SK-N-DZ (cell line): ENCODE measurements at regions not wholly inside any gene's neighbourhood (a gene's known extent, or its start where the extent isn't known, plus 50 kb on each side); places are given as distances from the start of the nearest gene placed in this dataset.
"Not testable (repeated sequence)": the region's sequence is repeated elsewhere in the genome, so short reads cannot be mapped to it uniquely, and the experiment has no call there.

Source experiments
- DNase-seq: peaks from one replicate; pipeline ENCODE4 v3.0.0-alpha.2; 2015; ENCODE audit warnings: low spot score

DNA sequence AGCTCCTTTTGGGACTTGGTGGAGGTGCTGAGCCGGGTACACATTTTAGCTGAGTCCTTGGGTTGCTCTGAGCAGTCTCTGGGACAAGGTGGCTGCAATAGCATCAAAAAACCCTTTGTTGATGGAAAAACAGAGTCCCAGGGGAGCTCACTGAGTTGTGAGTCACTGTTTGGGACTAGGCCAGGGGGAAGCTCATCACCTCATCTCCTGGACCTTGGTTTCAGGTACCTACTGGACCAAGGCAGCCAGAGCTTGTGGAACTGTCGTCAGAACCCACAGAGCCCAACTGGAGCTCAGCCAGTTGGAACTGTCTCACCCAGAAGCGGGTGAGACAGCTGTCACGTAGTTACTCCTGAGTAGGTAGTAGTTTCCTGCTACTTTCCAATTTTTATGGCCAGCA, 146.7 kb downstream of the HLX start:
- no peak for DNase-seq

DNA sequence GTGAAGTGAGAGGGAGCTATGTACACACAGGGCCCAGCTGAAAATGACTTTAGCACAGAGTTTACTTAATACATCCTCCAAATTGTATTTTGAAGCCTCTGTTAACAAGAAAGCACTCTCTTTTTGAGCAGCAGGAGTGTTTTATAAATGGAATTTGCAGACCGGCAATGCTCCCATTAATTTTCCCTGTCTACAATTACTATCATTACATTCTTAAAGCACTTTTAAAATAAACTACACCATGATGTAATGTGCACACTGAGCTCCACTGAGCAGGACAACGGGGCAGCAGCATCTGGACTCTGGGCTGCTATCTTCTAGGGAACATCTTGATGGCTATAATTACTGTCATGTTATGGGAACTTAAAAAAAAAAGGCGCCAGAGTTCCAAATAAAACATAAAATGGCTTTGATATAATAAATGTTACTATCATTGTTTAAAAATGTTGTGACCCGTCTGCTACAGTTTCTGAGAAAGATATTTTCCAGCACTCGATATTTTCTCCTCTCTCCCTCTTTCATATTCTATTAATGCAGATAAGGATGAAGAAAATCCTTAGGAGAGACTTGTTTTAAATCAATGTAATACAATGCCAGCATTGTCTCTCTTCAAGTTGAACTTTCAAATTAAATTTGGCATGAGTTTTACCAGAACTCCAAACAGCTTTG, 150.9 kb downstream of the HLX start:
- peak; percentile 71 for DNase-seq

DNA sequence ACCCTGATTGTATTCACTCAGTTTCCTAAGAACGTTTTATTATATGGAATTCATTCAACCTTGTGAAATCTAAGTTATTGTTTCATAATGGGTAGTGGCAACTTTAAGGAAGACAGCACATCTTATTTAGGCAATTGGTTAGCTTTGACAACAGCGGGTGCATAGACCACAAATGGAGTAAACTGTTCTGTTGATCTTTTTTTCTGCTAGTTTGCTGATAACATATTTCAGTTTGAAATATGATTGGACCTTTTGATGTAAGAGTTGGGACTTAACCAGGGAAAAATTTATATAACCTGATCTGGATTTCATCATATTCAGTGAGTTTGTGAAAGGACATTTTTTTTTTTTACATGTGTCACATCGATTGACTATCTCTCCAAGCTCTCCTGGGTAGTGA, 151.7 kb downstream of the HLX start:
- peak; percentile 49 for DNase-seq

DNA sequence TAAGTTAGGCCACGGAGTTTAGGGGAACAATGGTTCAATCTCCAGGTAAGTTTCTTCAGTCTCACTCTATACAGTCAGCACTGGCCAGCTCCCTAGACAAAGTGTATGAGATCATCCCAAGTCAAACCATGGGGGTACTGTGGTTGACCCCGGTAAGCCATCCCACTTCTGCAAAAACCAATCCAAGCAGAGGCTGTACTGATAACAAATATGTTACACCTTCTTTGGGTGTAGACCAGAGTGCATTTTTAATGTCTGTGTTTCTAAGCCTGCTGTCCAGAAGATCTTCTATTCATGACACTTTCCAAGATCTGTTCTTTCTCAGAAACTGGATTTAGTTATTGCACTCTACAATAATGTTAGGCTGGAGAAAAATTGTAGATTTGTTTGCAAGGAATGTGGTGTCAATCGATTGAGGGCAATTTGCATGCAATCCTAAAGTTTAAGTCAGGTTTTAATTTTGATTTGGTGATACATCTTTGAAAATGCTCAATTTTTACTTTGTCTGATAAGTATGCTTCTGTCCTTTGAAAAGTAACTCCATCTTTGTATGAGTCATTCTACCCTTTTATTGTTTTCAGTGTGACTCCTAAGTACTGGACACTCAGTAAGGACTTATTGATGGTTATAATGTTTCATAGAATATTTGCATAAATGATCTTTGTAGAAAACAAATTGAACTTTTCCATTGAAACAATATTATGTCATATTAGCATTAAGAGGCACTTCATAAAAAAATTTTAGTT, 152.4 kb downstream of the HLX start:
- peak; percentile 60 for DNase-seq

DNA sequence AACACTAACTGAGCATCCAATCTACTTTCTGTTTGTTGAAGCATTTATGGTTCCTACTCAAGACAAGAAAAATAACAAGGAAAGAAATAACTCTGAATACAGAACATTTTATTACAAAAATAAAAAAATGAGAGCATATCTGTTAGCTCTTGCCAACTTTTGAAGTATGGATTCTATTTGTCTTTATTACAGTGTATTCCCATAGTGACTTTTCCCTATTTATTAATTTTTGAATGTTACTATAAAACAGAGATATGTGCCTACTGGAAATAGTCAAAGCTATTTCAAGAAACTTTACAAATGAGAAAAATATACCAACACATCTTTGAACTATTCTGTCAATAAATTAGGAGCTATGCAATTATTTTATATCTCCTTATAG, 153.0 kb downstream of the HLX start:
- no peak for DNase-seq

DNA sequence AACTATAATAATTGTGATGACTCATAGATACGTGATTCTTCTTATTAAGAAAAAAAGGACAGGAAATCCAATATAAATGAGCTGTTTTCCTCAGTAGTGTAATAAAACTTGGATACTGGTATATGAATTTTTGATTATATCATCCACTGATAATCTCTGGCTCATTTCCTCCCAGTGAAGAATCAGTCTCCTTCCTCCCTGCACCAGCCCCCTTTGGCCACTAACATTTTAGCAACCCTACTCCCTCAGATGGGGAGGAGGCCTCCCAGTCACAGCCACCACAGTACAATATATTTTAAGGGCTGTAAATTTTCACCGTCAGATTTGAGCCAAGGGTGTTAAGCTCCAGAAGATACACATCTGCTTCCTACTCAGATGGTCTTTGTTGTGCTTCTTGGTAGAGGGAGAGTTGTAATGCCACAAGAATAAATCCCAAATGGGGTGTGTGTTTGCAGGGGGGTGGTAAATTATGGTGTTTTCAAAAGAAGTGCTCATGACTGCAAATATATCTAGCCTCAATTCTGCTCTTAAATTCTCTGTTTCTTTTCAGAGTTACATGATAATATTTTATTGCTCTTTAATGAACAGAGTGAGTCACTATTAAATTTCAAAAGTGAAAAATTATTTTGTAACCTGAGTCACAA, 153.5 kb downstream of the HLX start:
- no peak for DNase-seq

DNA sequence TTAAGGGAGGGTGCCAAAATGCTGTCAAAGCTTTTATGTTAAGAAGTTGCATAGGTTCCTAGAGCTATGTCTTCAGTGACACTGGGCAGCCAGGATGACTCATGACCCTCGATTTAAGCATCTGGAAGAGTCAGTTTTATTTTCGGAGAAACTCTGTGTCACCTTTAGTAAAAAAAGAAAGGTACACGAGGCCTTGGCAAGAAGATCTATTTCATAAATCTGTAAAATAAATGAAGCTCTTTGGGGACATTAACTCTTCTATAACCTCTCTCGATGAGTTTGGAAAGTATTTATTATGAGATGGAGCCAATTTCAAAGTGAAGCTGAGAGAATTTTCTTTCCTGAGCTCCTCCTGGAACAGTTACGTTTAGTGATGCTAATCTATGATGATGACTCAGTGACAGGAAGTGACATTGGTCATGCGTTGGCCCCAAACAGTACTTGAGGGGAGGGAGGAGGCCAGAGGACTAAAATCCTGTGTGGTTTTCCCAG, 156.5 kb downstream of the HLX start:
- no peak for DNase-seq

DNA sequence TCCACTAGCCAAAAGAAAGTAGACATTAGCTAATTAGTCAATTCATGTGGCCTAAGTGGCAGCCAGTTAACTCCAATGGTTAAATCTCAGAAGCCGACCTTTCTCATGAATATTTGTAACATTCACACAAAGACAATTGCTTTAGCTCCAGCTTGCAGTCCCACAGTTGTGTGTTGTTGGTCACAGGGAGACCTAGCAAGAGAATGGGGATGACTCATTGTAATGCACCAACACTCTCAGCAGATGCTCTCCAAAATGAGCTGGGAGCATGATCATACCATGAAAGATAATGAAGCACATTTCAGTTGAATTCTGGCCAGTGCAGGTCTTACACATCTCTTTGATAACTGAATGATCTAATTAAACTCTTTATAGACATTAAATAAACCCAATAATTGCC, 160.4 kb downstream of the HLX start:
- no peak for DNase-seq

DNA sequence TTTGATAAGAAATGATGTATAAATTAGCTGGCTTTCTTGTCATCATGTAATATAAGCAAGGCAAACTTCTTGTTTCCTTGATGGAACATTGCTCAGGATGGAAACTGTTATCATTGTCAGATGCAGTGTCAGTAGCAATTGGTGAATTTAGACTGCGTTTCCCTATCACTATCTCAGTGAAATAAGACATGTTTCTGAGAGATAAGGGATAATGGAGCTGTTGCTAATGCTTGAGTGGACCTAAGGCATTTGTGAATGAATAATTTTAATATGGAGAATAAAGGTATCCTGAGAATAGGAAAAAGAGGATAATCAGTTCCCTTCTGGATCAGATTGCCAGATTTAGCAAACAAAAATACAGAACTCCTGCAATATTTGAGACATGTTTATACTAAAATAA, 160.9 kb downstream of the HLX start:
- no peak for DNase-seq

DNA sequence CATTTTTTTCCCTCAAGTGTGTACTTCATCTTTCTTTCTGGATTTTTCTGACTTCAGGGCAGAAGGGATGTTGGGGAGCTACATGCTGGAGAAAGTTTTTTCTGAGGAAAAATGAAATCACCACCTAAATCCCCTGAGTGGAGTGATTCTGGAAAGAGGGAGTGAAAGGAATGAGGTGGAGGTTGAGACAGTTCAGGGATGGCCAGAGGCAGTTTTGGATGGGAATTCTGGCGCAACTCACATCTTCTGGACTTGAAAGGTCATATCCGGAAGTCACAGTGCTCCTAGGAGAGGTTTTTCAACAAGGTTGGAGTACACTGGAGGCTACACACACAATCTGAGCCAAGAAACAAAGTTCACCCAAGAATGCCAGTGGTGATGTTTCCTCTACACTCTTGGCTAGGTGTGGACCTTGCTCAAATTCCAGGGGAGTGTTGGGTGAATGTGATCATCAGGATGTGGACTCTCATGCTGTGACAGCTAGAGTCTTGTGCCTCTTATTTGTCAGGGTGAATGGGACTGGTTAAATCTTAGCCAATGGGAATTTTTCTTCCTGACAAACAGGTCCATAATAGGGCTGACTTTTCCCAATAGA, 161.5 kb downstream of the HLX start:
- no peak for DNase-seq

DNA sequence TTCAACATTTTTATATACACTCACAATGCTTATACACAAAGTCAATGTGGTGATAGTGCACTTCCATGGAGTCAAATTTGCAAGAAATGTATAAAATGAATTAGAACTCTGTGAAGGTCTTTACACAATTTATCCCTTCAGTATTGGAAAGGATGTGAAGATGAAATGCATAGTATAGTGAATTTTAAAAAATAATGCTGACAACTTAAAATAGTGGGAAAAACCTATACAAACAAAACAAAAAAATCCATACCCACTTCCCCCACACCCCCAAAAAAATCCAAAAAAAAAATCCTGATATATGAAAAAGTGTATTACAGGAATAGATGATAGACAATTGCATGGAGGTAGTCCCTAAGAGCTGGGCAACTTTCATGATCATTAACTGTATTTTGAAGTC, 165.3 kb downstream of the HLX start:
- DNase-seq: no peak

DNA sequence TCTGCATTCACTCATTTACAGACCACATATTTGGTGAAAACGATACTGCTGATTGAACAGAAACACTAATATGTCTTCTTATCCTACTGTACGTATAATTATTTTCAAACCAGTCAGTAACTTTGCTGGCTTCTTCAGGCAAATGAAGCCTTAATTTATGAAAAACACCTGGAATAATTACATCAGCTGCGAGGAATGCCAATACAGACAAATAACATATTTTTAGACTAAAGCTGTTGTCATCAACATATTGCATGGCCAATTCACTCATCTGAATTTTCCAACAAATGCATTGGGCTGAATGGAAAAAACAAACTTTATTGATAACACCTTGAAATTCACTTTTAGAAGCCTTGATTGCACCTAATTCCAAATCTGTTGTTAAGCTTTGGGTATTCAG, 165.9 kb downstream of the HLX start:
- no peak for DNase-seq

DNA sequence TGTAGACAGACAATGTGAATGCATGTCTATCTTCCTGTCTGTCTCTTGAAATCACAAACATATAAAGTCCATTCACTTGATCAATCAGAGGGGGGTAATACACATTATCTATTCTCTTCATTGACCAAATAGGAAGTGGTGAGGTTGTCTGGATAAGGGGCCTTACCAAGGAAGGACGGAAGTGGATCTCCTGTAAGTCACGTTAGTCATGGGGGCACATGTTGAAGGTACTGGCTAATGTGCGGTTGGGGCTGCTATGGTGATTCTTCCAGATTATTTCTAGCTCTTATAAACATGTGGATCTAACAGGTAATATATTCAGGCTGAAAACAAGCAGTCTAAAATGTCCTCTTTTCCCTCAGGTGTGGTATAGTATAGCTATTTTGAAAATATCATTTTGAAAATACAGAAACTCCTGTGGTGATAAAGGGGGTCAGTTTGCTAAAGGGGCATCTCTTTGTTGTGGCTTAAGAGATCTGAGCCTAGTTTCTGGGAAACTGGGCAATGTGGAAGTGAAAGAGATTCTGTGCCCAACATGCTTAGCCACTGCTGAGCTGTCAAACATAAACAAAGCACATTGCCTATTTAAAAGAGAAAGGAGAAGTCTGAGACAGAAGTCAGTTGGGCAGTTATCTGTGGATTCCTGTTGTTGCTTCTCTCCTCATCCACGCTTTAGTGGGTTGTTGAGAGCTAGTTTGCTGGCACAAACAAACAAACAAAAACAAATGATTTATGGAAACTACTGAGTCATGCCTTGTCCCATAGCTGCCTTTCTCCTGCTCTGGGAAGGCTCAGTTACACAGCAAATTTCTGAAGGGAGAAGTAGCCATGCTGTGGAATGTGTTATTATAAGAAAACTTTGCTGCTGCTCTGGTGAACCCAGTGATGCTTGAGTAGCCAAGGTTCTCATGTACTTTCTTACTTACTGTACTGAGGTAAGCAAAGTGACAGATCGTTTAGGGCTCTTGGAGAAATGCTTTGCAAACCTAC, 166.9 kb downstream of the HLX start:
- DNase-seq: no peak

DNA sequence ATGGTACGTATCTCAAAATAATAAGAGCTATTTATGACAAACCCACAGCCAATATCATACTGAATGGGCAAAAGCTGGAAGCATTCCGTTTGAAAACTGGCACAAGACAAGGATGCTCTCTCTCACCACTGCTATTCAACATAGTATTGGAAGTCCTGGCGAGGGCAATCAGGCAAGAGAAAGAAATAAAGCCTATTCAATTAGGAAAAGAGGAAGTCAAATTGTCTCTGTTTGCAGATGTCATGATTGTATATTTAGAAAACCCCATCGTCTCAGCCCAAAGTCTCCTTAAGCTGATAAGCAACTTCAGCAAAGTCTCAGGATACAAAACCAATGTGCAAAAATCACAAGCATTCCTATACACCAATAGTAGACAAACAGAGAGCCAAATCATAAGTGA, 172.1 kb downstream of the HLX start:
- not testable (repeated sequence) for DNase-seq

DNA sequence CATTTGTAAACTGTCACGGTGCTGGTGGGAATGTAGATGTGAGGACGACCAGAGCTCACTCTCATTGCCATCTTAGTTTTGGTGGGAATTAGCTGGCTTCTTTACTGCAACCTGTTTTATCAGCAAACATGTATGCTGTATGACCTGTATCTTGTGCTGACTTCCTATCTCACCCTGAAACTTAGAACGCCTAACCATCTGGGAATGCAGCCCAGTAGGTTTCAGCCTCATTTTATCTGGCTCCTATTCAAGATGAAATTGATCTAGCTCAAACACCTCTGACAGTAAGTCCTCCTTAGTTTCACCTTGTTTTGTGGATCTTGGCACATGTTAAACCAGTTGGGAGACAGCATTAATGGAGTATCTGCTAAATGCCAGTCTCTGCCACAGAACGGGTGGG, 174.6 kb downstream of the HLX start:
- DNase-seq: no peak

DNA sequence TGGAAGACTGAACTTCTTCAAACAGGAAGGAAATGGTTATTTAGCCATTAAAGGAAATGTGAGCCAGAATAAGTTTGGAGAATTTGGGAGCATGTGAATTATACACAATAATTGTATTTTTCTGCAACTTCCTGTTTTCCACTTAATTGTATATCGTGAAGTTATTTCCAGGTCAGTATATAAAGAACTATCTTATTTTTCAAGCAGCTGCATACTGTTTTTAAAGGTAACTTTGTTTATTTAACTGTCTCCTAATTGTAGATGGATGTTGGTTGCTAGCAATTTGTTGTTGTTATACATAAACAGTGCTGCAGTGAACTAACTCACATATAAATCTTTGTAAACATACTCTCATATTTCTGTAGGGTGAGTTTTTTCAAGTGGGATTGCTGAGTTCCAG, 180.3 kb downstream of the HLX start:
- DNase-seq: no peak

DNA sequence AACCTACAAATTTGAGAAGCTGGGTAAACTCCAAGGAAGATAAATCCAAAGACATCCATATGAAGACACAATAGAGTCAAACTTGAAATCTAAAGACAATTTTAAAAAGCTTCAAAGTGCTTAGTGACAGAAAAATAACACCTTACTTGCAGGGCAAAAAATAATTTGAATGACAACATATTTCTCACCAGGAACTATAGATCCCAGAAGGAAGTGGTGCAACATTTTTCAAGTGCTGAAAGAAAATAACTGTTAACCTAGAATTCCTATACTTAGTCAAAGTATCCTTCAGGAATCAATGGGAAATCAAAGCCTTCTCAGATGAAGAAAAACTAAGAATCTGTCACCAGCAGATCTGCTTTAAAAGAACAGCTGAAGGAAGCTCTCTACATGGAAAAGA, 184.4 kb downstream of the HLX start:
- DNase-seq: no peak

DNA sequence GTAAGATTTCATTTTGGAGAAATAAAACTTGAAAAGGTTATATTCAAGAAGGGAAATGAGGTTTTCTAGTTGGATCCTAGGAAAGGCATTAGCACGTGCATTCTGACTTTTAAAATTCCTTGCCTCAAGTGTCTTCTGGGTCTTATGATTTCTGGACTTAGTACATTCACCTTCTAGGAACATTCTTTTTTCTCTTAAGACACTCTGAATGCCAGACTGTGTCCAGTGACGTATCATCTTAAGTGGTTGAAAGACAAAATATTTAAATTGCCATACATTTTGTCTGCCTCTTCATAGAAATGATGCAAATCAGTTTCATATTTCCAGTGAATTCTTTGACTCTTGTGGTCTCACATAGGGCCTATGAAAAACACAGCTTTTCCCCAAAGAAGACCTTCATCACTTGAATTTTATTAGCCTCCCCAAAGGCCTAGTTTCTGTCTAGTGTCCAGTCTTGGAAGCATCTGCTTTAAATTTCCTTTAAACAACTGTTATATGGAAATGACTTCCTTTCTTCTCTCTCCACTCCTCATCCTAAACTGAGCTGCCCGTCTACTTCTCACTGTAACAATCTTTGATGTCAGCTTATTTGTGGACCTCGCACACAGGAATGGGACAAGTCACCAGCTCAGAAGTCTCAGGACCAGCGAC, 187.2 kb downstream of the HLX start:
- no peak for DNase-seq

DNA sequence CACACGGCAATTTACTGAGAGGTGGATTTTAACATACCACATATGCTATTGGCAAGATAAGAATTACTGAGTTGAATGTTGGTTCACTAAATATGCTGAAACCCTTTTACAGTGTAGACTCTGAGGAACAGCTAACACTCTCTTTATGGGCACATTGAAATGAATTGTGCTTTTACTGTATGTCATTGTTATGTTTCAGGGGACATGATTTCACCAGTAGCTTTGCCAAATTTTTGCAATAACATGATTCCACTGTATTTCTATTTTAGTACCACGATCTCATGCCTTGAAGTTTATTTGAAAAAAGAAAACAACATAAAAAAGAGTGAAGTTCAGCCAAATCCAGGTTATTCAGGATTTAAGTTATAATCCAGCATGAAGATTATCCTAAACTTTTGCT, 188.5 kb downstream of the HLX start:
- no peak for DNase-seq

DNA sequence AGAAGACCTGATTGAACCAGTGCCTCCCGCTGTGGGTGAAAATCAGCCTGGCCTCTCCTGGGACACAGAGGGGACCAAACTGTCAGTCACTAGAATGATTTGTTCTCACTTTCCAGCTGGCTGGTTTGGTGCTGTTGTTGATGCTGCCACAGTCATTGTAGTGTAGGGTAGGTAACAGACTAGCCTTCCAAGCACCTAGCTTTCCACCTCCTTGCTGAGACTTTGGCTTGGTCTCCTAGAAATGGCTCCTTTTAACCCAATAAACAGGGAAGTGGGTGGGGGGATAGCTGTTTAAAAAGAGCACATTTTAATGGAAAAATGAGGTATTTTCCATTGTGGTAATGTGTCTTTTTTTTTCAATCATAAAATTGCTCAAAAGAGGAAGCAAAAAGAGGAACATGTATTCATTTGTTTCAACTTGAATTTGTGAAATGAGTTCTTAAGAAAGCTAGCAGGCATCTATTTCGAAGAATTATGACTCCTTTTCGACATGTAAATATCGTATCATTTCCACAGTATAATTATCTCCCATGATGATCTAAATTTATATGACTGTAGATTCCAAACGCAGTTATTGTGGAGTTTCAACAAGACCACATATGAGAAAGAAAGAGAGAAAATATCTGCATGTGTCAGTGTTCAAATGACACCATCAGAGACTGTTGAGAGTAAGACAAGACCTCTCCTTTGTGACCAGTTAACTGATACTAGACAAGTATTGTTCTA, 190.1 kb downstream of the HLX start:
- no peak for DNase-seq
